Vagina (tissue), 2 donors: ENCODE measurements at regions not wholly inside any gene's neighbourhood (a gene's known extent, or its start where the extent isn't known, plus 50 kb on each side); places are given as distances from the start of the nearest gene placed in this dataset.

Source experiments
- DNase-seq, 2 donors: peaks; one replicate each; pipeline ENCODE4 v3.0.0-alpha.2; 2017; ENCODE audit errors: extremely low spot score in 2 of 2
- H3K27ac ChIP-seq: fragments of 200-600 bp; sonication (generic); one replicate; pipeline ENCODE4 v1.5.1; 2019
- H3K27me3 ChIP-seq: fragments of 200-600 bp; sonication (generic); one replicate; pipeline ENCODE4 v1.5.1; 2019
- H3K36me3 ChIP-seq, 2 donors: fragments of 200-600 bp; sonication (generic); one replicate each; pipeline ENCODE4 v1.5.1; 2017 to 2019
- H3K4me1 ChIP-seq: fragments of 200-600 bp; sonication (generic); one replicate; pipeline ENCODE4 v1.5.1; 2019
- H3K4me3 ChIP-seq, 2 donors: fragments of 200-600 bp; sonication (generic); 1 replicate in 1 of 2; 2 replicates in 1 of 2; pipeline ENCODE4 v1.5.1; 2016 to 2019
- H3K9me3 ChIP-seq: fragments of 200-600 bp; sonication (generic); one replicate; pipeline ENCODE4 v1.5.1; 2019
- CTCF ChIP-seq, 3 experiments: fragments of 450-650 bp in 2 of 3; fragments of 200-600 bp in 1 of 3; sonication (generic) in 1 of 3; IDR thresholded peaks; one replicate each; pipeline ENCODE4 v1.5.1; 2017 to 2019; ENCODE audit warnings: antibody characterized with exemption in 3 of 3, mild to moderate bottlenecking in 2 of 3, moderate library complexity in 2 of 3
- POLR2A ChIP-seq, 2 donors: fragments of 450-650 bp; IDR thresholded peaks; one replicate each; pipeline ENCODE4 v1.6.1; 2017; ENCODE audit warnings: antibody characterized with exemption in 2 of 2, mild to moderate bottlenecking in 2 of 2, moderate library complexity in 2 of 2
- POLR2AphosphoS5 ChIP-seq, 2 donors: sonication (generic); formaldehyde crosslinking; IDR thresholded peaks; one replicate each; pipeline ENCODE4 v1.9.0; 2017; ENCODE audit warnings: antibody characterized with exemption in 2 of 2, mild to moderate bottlenecking in 2 of 2, low read depth in 1 of 2; ENCODE audit not compliant: insufficient read depth in 1 of 2
- intact Hi-C: fragments of 100-400 bp; cut with DNase I; formaldehyde crosslinking; loops from one replicate; pipeline ENCODE4 v1.15.1; 2023

- H3K27ac ChIP-seq, result no peak overlapping the region
- intact Hi-C loops, result no loop called here
- H3K9me3 ChIP-seq, result no peaks in the 10 kb centered on the region
- H3K27me3 ChIP-seq, result no peaks in the 10 kb centered on the region
- DNase-seq, result peak; percentile 79 to 87
- H3K36me3 ChIP-seq, result no peaks in the 10 kb centered on the region
- H3K4me3 ChIP-seq, result no peak overlapping the region
- no peaks in the 10 kb centered on the region for H3K4me1 ChIP-seq
- no peak for TF ChIP-seq POLR2A (IDR thresholded peaks at IDR 0.05)
- no peak for TF ChIP-seq CTCF (IDR thresholded peaks at IDR 0.05)
- no peak for TF ChIP-seq POLR2AphosphoS5 (IDR thresholded peaks at IDR 0.05; ENCODE audit: insufficient read depth in 1 of 2, low read depth in 1 of 2)
Measured at GRCh38 chr22:49241174-49241851, 586.4 kb downstream of the BRD1 start.

- Histone ChIP-seq H3K27me3 (no peaks in the 10 kb centered on the region), H3K4me1 (no peaks in the 10 kb centered on the region), H3K36me3 (no peaks in the 10 kb centered on the region), H3K4me3 (no peak overlapping the region), H3K9me3 (no peaks in the 10 kb centered on the region), H3K27ac (no peak overlapping the region)
- TF ChIP-seq POLR2A (IDR thresholded peaks at IDR 0.05) (no peak), POLR2AphosphoS5 (IDR thresholded peaks at IDR 0.05; ENCODE audit: insufficient read depth in 1 of 2, low read depth in 1 of 2) (no peak), CTCF (IDR thresholded peaks at IDR 0.05) (no peak)
- intact Hi-C loops, result no loop called here
- peak in 1 of 2 donors; percentile 32 for DNase-seq
Measured at GRCh38 chr22:49240472-49240871, 587.2 kb downstream of the BRD1 start.

- no peak overlapping the region for H3K4me3 ChIP-seq
- H3K27me3 ChIP-seq, result no peaks in the 10 kb centered on the region
- no peaks in the 10 kb centered on the region for H3K36me3 ChIP-seq
- H3K9me3 ChIP-seq, result no peaks in the 10 kb centered on the region
- intact Hi-C loops, result no loop called here
- TF ChIP-seq POLR2AphosphoS5 (IDR thresholded peaks at IDR 0.05; ENCODE audit: insufficient read depth in 1 of 2, low read depth in 1 of 2) (no peak), CTCF (IDR thresholded peaks at IDR 0.05) (no peak), POLR2A (IDR thresholded peaks at IDR 0.05) (no peak)
- DNase-seq, result no peak
- no peaks in the 10 kb centered on the region for H3K4me1 ChIP-seq
- H3K27ac ChIP-seq, result no peak overlapping the region
Measured at GRCh38 chr22:49240016-49240380, 587.7 kb downstream of the BRD1 start.

GRCh38 chr22:49239264-49240015, 588.2 kb downstream of the BRD1 start:
- H3K36me3 ChIP-seq, result no peaks in the 10 kb centered on the region
- no peaks in the 10 kb centered on the region for H3K27me3 ChIP-seq
- no peak overlapping the region for H3K4me3 ChIP-seq
- TF ChIP-seq CTCF (IDR thresholded peaks at IDR 0.05), result no peak
- TF ChIP-seq POLR2A (IDR thresholded peaks at IDR 0.05), result no peak
- no peak for TF ChIP-seq POLR2AphosphoS5 (IDR thresholded peaks at IDR 0.05; ENCODE audit: insufficient read depth in 1 of 2, low read depth in 1 of 2)
- DNase-seq, result peak in 1 of 2 donors; percentile 29
- H3K9me3 ChIP-seq, result no peaks in the 10 kb centered on the region
- no peak overlapping the region for H3K27ac ChIP-seq
- no peaks in the 10 kb centered on the region for H3K4me1 ChIP-seq
- intact Hi-C loops, result no loop called here
